Breast epithelium (tissue), 3 donors: ENCODE measurements at regions not wholly inside any gene's neighbourhood (a gene's known extent, or its start where the extent isn't known, plus 50 kb on each side); places are given as distances from the start of the nearest gene placed in this dataset.

Experiments used
- CTCF ChIP-seq, 3 donors: fragments of 450-650 bp; IDR thresholded peaks; one replicate each; pipeline ENCODE4 v1.5.1; 2016 to 2017; ENCODE audit warnings: antibody characterized with exemption in 3 of 3, mild to moderate bottlenecking in 3 of 3, moderate library complexity in 3 of 3
- POLR2A ChIP-seq: fragments of 450-650 bp; IDR thresholded peaks from one replicate; pipeline ENCODE4 v1.6.1; 2016; ENCODE audit warnings: antibody characterized with exemption, mild to moderate bottlenecking, moderate library complexity
- POLR2AphosphoS5 ChIP-seq, 3 donors: sonication (generic); formaldehyde crosslinking; IDR thresholded peaks; one replicate each; pipeline ENCODE4 v1.6.1; 2017; ENCODE audit warnings: antibody characterized with exemption in 3 of 3

DNA sequence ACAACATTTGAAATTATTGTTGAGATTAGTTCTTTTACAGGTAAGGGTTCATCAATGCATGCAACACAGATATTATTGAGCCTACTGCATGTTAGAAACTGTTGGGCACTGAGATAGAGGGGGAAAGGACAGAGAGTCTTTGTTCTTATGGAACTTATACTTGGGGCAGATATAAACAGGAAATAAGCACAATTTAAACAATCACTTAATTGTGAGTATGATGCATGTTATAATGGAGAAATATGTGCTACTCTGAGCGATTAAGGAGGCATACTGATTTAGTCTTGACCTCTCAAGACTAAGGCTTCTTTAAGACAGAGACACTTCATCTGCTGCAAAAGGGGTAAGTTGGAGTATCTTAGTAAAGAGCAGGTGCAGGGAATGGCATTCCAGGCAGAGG, 593.3 kb downstream of the CCSER2 start:
- TF ChIP-seq POLR2A (no peak), CTCF (IDR thresholded peaks at IDR 0.05) (no peak), POLR2AphosphoS5 (IDR thresholded peaks at IDR 0.05) (no peak)
